ENCODE measurements at regions not wholly inside any gene's neighbourhood (a gene's known extent, or its start where the extent isn't known, plus 50 kb on each side); places are given as distances from the start of the nearest gene placed in this dataset.
A peak's percentile ranks its signal among the peaks of the same experiment; 100 is the strongest.

- no peak for DNase-seq (ENCODE audit: low read depth)
Measured at GRCh38 chr6:14729129-14729871, 516.6 kb upstream of the JARID2 start.

GRCh38 chr6:14730654-14731053 is 515.2 kb upstream of the JARID2 start:
- Histone ChIP-seq H3K27me3 (ENCODE audit: insufficient read depth, low read length) (no peaks in the 10 kb centered on the region), H3K79me2 (ENCODE audit: insufficient read depth, low read length) (no peaks in the 10 kb centered on the region), H3K4me2 (ENCODE audit: low read length) (no peak overlapping the region), H3K9ac (ENCODE audit: low read length) (no peak overlapping the region), H3K27ac (ENCODE audit: low read depth, low read length) (no peak overlapping the region), H3K36me3 (ENCODE audit: insufficient read depth, low read length) (no peaks in the 10 kb centered on the region), H3K4me1 (ENCODE audit: insufficient read depth, low read length) (peaks cover 36% of the 10 kb centered on the region), H2AFZ (ENCODE audit: low read depth, low read length) (no peak overlapping the region), H3K4me3 (ENCODE audit: insufficient read depth, low read depth, low read length) (no peak overlapping the region), H4K20me1 (ENCODE audit: insufficient read depth, low read length) (no peaks in the 10 kb centered on the region), H3K9me3 (ENCODE audit: insufficient read depth, low read depth, low read length) (no peaks in the 10 kb centered on the region)
- Mint-ChIP-seq H3K4me1 (ENCODE audit: low read depth, unreplicated experiment) (peaks cover 32% of the 10 kb centered on the region), H3K36me3 (ENCODE audit: low read depth, unreplicated experiment) (no peaks in the 10 kb centered on the region), H3K27ac (ENCODE audit: unreplicated experiment) (no peak overlapping the region), H3K27me3 (ENCODE audit: low read depth, unreplicated experiment) (no peaks in the 10 kb centered on the region), H3K9me3 (ENCODE audit: unreplicated experiment) (no peaks in the 10 kb centered on the region), H3K4me3 (ENCODE audit: unreplicated experiment) (no peak overlapping the region)
- no peak for TF ChIP-seq CTCF (IDR thresholded peaks at IDR 0.05; ENCODE audit: insufficient read depth, low read depth, low read length)
- TF ChIP-seq EZH2 (IDR thresholded peaks at IDR 0.05; ENCODE audit: insufficient read depth, low read length): no peak
- FAIRE-seq (no peak), DNase-seq (ENCODE audit: low read depth) (no peak)

More at GRCh38 chr6:14729129-14729871, 516.6 kb upstream of the JARID2 start:
- H3K4me1 Mint-ChIP-seq (ENCODE audit: low read depth, unreplicated experiment): peaks cover 28% of the 10 kb centered on the region
- H3K9me3 Mint-ChIP-seq (ENCODE audit: unreplicated experiment): no peaks in the 10 kb centered on the region
- Histone ChIP-seq H3K79me2 (ENCODE audit: insufficient read depth, low read length) (no peaks in the 10 kb centered on the region), H3K4me1 (ENCODE audit: insufficient read depth, low read length) (peaks cover 25% of the 10 kb centered on the region), H3K27ac (ENCODE audit: low read depth, low read length) (no peak overlapping the region), H3K27me3 (ENCODE audit: insufficient read depth, low read length) (no peaks in the 10 kb centered on the region), H4K20me1 (ENCODE audit: insufficient read depth, low read length) (no peaks in the 10 kb centered on the region), H3K4me2 (ENCODE audit: low read length) (no peak overlapping the region), H3K9me3 (ENCODE audit: insufficient read depth, low read depth, low read length) (no peaks in the 10 kb centered on the region), H3K9ac (ENCODE audit: low read length) (no peak overlapping the region), H3K36me3 (ENCODE audit: insufficient read depth, low read length) (no peaks in the 10 kb centered on the region), H2AFZ (ENCODE audit: low read depth, low read length) (no peak overlapping the region), H3K4me3 (ENCODE audit: insufficient read depth, low read depth, low read length) (no peak overlapping the region)
- no peak for FAIRE-seq
- no peak overlapping the region for H3K27ac Mint-ChIP-seq (ENCODE audit: unreplicated experiment)
- H3K36me3 Mint-ChIP-seq (ENCODE audit: low read depth, unreplicated experiment): no peaks in the 10 kb centered on the region
- H3K27me3 Mint-ChIP-seq (ENCODE audit: low read depth, unreplicated experiment): no peaks in the 10 kb centered on the region
- no peak overlapping the region for H3K4me3 Mint-ChIP-seq (ENCODE audit: unreplicated experiment)
- TF ChIP-seq EZH2 (IDR thresholded peaks at IDR 0.05; ENCODE audit: insufficient read depth, low read length) (no peak), CTCF (IDR thresholded peaks at IDR 0.05; ENCODE audit: insufficient read depth, low read depth, low read length) (no peak)

- Histone ChIP-seq H4K20me1 (ENCODE audit: insufficient read depth, low read length) (no peaks in the 10 kb centered on the region), H3K4me1 (ENCODE audit: insufficient read depth, low read length) (peaks cover 36% of the 10 kb centered on the region), H3K4me3 (ENCODE audit: insufficient read depth, low read depth, low read length) (no peak overlapping the region), H3K27ac (ENCODE audit: low read depth, low read length) (peak overlapping the region; percentile 96), H3K4me2 (ENCODE audit: low read length) (no peak overlapping the region), H2AFZ (ENCODE audit: low read depth, low read length) (no peak overlapping the region), H3K36me3 (ENCODE audit: insufficient read depth, low read length) (no peaks in the 10 kb centered on the region), H3K27me3 (ENCODE audit: insufficient read depth, low read length) (no peaks in the 10 kb centered on the region), H3K9ac (ENCODE audit: low read length) (peak overlapping the region; percentile 80), H3K9me3 (ENCODE audit: insufficient read depth, low read depth, low read length) (no peaks in the 10 kb centered on the region), H3K79me2 (ENCODE audit: insufficient read depth, low read length) (no peaks in the 10 kb centered on the region)
- DNase-seq (ENCODE audit: low read depth) (no peak), FAIRE-seq (no peak)
- TF ChIP-seq EZH2 (IDR thresholded peaks at IDR 0.05; ENCODE audit: insufficient read depth, low read length) (no peak), CTCF (IDR thresholded peaks at IDR 0.05; ENCODE audit: insufficient read depth, low read depth, low read length) (no peak)
- Mint-ChIP-seq H3K4me1 (ENCODE audit: low read depth, unreplicated experiment) (peaks cover 32% of the 10 kb centered on the region), H3K27me3 (ENCODE audit: low read depth, unreplicated experiment) (no peaks in the 10 kb centered on the region), H3K36me3 (ENCODE audit: low read depth, unreplicated experiment) (no peaks in the 10 kb centered on the region), H3K27ac (ENCODE audit: unreplicated experiment) (peak overlapping the region; percentile 10), H3K9me3 (ENCODE audit: unreplicated experiment) (no peaks in the 10 kb centered on the region), H3K4me3 (ENCODE audit: unreplicated experiment) (no peak overlapping the region)
Measured at GRCh38 chr6:14731611-14732010, 514.3 kb upstream of the JARID2 start.
